GM21825 (cell line): ENCODE measurements at regions not wholly inside any gene's neighbourhood (a gene's known extent, or its start where the extent isn't known, plus 50 kb on each side); places are given as distances from the start of the nearest gene placed in this dataset.

Source experiments
- ATAC-seq: cut with Tn5 transposase; IDR thresholded peaks from one replicate; pipeline ENCODE4 v1.9.1; 2021; ENCODE audit warnings: mild to moderate bottlenecking, moderate library complexity; ENCODE audit not compliant: unreplicated experiment

GRCh38 chr12:92034858-92035401 lies 110.7 kb downstream of the BTG1 start:
- ATAC-seq: peak; percentile 80

GRCh38 chr12:92034083-92034482 lies 111.6 kb downstream of the BTG1 start:
- ATAC-seq: no peak

GRCh38 chr12:92032965-92033364 lies 112.7 kb downstream of the BTG1 start:
- no peak for ATAC-seq

- no peak for ATAC-seq
Measured at GRCh38 chr12:92032101-92032500, 113.5 kb downstream of the BTG1 start.

GRCh38 chr12:92030618-92031017 lies 115.0 kb downstream of the BTG1 start:
- ATAC-seq: peak; percentile 63

- no peak for ATAC-seq
Measured at GRCh38 chr12:92029902-92030586, 115.6 kb downstream of the BTG1 start.

DNA sequence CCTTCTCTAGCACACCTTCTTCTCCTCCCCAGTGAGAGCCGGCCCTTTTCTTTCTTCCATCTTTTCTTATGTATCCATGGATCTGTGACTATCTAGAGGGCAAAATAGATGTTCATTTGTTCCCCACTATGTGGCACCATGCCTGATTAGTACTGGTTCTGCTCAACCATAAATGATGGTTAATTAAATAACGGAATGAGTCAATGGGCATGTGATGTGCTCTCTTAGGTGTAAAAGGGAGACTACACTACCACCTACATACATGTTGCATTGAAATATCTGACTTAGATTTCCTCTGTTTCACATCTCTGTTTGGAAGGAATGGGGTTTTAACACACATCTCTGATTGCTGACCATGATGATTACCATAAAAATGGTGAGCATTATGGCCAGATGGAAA lies 116.5 kb downstream of the BTG1 start:
- no peak for ATAC-seq

DNA sequence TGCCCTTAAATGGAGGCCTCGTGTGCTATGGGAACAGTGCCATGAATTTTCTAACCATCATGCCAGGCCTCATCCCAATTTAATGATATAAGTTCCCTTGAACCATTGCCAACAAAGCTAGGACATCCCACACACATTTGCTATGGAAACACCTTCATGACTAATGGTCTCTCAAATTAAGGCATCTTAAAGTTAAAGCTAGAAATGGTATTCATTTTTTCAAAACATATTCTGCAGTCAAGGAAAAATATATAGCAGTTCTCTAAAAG lies 117.3 kb downstream of the BTG1 start:
- ATAC-seq: no peak

DNA sequence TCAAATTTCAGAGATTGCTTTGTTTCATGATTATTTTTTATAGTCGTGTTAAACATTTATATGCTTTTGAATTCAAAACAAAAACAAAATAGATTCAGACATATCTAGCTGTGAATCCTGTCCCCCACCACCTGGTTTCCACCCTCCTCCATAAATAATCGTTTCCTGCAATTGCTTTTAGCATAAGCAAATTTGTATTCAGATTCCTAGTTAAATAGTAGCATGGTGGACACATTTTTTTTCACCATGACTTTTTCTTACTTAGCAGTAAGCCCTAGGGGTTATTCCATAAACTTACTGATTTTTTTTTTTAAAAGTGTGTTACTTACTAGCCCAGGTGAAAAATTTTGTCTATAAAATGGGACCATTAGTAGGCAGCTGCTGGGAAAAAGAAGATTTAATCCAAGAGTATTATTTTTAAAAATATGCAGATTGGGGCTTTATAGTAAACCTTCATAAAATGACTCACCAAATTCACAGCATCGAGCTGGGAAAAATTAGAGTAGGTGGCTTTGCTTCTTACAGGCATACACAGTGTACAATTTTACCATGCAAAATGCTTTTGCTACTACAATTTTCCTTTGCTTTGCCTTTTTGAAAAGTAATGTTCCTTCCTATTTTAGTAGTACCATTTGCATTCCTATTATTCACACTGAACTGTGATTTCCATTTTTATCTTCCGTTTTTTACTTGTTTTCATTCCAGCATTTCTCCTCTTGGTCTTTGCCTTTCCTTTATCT lies 117.8 kb downstream of the BTG1 start:
- ATAC-seq: no peak

- ATAC-seq: no peak
Measured at GRCh38 chr12:92027243-92027642, 118.4 kb downstream of the BTG1 start.

DNA sequence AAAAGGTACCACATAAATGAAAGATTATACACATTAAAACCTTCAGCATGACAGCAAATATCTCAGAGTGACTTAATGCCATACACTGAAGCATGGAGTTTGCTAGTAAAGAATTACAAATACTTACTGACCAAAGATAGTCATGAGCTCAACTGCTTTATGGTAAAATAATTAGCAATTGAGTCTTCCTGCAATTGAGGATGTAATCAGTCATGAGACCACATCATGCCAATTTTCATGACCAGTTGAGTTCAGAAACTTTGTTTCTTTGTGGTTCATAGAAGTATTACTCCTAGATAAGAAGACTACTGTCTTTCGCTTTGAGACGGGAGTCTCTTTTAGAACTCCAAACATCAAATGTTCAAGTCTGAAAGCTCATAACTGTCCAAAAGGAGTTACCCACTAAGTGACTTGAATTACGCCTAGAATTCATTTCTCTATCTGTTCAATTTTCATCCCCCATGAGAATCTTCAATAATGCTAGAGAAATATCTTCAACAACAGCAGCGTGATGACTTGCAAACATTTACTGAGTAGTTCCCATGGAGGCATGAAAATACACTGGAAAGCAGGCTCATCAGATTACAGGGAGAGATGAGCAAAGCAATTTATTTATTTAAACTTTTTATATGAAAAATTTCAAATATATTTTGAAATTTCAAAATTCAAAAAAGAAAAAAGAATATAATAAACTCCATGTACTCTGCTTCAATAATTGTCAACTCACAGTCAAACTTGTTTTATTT lies 120.0 kb downstream of the BTG1 start:
- ATAC-seq: no peak

DNA sequence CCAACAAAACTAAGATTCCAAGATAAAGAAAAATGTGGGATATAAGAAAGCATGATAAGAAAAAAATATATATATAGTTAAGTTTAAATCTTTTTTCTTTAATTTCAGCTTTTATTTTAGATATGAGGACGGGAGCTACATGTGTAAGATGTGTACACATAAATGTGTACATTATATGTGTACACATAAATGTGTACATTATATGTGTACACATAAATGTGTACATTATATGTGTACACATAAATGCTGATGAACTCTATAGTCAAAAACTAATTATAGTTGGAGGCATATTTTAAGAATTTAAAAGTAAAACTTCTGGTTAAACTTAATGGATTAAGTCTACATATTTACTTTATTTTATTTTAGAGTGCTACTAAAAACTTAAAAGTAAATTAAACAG lies 123.6 kb downstream of the BTG1 start:
- no peak for ATAC-seq

DNA sequence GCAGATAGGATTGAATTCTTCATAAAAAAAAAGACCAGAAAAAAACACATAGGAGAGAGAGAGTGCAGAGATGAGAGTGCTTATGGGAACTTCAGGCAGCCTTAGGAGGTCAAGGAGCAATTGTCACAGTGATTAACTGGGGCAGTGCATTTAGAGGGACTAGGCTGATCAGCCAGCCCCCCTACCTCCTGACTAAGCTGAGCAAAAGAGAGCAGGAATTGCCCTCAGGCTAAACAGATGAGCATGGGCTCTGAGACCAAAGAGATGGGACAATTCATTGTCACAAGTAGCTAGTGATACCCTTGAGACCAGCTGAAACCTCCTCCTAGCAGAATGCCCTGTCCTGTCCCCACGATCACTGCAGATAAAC lies 124.0 kb downstream of the BTG1 start:
- no peak for ATAC-seq

DNA sequence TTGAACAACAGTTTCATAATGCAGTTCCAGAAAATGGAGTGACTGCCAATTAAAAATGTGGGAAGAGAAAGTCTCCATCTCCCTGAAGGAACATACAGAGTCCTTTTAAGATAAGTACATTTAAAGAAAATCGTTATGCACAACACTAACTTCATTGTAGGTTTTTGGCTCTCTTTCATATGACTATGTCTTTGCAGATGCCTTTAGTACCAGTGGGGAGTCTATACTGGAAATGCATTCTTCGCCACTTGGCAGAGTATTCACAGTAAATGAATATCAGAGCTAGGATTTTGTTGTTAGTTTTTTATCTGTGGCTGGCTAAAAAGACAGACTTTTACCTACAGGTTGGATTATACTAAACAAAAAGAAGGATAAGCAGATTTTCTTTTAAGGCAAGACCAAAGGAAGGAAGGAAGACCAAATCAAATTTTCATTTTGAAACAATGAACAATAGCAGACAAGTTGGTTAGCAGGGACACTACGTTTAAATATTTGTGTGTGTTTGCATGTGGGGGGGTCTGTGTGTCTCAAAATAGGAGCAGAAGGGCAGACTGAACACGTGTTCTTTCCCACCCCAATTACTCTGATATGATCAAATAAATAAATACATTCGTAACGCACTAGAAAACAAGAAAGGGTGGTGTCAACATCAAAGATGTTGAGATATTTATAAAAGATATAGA lies 124.5 kb downstream of the BTG1 start:
- no peak for ATAC-seq

DNA sequence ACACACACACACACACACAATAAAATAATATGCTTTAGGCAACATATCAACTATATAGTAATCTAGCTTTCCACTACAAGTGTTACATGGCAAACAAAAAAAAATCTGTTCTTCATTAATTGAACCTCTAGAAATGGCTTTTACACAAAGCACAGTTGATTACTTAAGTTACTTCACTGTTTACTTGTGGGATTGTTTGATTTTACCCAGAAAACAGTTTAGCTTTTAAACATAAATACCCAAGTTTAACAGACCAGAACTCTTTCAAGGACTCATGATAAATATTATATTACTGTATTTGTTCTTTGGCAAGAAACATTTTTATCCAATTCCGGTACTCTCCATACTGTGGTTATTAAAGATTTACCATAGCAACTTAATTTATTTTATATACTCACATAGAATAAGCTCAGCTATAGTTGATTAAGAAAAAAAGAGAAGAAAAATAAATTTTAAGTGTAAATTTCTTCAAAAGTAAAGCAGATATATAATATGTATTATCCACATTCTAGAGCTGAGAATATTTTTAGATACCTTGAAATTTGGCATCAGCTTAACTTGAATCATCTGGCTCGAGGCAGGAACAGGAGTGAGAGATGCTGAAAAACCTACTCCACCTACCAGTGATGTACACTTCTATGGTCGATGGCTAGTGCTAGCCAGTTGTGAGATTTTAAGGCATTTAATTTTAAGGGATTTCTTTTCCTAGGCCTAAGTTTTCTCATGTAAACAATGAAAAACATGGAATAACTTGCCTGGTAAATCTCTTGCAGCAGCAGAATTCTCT lies 126.0 kb downstream of the BTG1 start:
- ATAC-seq: no peak

GRCh38 chr12:92012691-92013090 lies 133.0 kb downstream of the BTG1 start:
- no peak for ATAC-seq

GRCh38 chr12:92010853-92011701 lies 134.6 kb downstream of the BTG1 start:
- ATAC-seq: no peak

DNA sequence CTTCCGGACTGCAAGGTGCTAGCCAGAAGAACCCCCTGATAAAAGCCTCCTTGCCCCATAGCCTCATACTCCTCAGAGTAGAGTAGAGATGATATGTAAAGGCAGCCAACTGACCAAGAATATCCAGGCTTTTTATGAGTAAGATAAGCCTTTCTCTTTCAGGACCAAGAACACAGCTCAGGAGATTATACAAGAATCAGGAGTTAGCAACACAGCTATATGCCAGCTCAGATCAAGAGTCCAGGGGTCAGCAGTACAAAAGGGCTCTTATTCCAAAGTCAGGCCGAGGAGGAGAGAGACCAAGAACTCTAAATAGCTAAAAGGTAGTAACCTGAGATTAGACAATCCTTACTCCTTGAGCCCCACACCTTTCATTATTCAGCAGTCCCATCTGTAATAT lies 135.3 kb downstream of the BTG1 start:
- no peak for ATAC-seq

GRCh38 chr12:92008345-92008744 lies 137.3 kb downstream of the BTG1 start:
- no peak for ATAC-seq

GRCh38 chr12:92007787-92008186 lies 137.9 kb downstream of the BTG1 start:
- no peak for ATAC-seq
